Left lung (tissue), 4 donors: ENCODE measurements at regions not wholly inside any gene's neighbourhood (a gene's known extent, or its start where the extent isn't known, plus 50 kb on each side); places are given as distances from the start of the nearest gene placed in this dataset.
A peak's percentile ranks its signal among the peaks of the same experiment; 100 is the strongest.

Experiments used
- ATAC-seq: fragments of 200-7000 bp; cut with Tn5 transposase; one replicate; pipeline ENCODE4 v1.9.1; 2020; ENCODE audit warnings: moderate library complexity
- DNase-seq, 4 donors: peaks; one replicate each; pipeline ENCODE4 v3.0.0-alpha.2; 2013 to 2020
- H3K27ac ChIP-seq, 2 donors: fragments of 200-600 bp; sonication (generic) in 1 of 2; one replicate each; pipeline versions ENCODE4 v1.5.0 to v1.8.0; 2020 to 2021
- H3K27me3 ChIP-seq, 2 donors: fragments of 200-600 bp; sonication (generic) in 1 of 2; one replicate each; pipeline versions ENCODE4 v1.5.0 to v1.8.0; 2020 to 2021
- H3K36me3 ChIP-seq, 2 donors: fragments of 200-600 bp; sonication (generic) in 1 of 2; one replicate each; pipeline versions ENCODE4 v1.5.0 to v1.8.0; 2020 to 2021
- H3K4me1 ChIP-seq, 2 donors: fragments of 200-600 bp; one replicate each; pipeline ENCODE4 v1.8.0; 2021
- H3K4me3 ChIP-seq, 2 donors: fragments of 200-600 bp; sonication (generic) in 1 of 2; one replicate each; pipeline versions ENCODE4 v1.5.0 to v1.8.0; 2020 to 2021; ENCODE audit warnings: mild to moderate bottlenecking in 1 of 2
- H3K9me3 ChIP-seq, 2 donors: fragments of 200-600 bp; sonication (generic) in 1 of 2; one replicate each; pipeline versions ENCODE4 v1.5.0 to v1.8.0; 2020 to 2021
- CTCF ChIP-seq, 2 donors: fragments of 200-600 bp; sonication (generic) in 1 of 2; IDR thresholded peaks; one replicate each; pipeline versions ENCODE4 v1.5.0 to v1.8.0; 2021; ENCODE audit warnings: antibody characterized with exemption in 2 of 2
- intact Hi-C, 2 donors: fragments of 100-400 bp; cut with DNase I; formaldehyde crosslinking; loops; one replicate each; pipeline versions ENCODE4 v1.11.2 to v1.14.2; 2022
- donor health status: DM: no; HTN: yes; CAD: no.
- donor health status: DM: no; HTN: no; CAD: no.

- H3K36me3 ChIP-seq = no peaks in the 10 kb centered on the region
- H3K4me3 ChIP-seq = no peak overlapping the region
- no peaks in the 10 kb centered on the region for H3K27me3 ChIP-seq
- H3K4me1 ChIP-seq = no peaks in the 10 kb centered on the region
- H3K27ac ChIP-seq = no peak overlapping the region
- H3K9me3 ChIP-seq = no peaks in the 10 kb centered on the region
- ATAC-seq = no peak
- DNase-seq = no peak
- no peak for TF ChIP-seq CTCF (IDR thresholded peaks at IDR 0.05)
- intact Hi-C loops = no loop called here
Observed at GRCh38 chrX:20639115-20639514, 372.4 kb upstream of the RPS6KA3 start.

- Histone ChIP-seq H3K9me3 (no peaks in the 10 kb centered on the region), H3K27ac (no peak overlapping the region), H3K4me1 (no peaks in the 10 kb centered on the region), H3K27me3 (no peaks in the 10 kb centered on the region), H3K4me3 (no peak overlapping the region), H3K36me3 (no peaks in the 10 kb centered on the region)
- no peak for TF ChIP-seq CTCF (IDR thresholded peaks at IDR 0.05)
- no peak for DNase-seq
- intact Hi-C loops = no loop called here
- ATAC-seq = no peak
Observed at GRCh38 chrX:20637351-20637750, 370.6 kb upstream of the RPS6KA3 start.

GRCh38 chrX:20633451-20633850 lies 366.7 kb upstream of the RPS6KA3 start:
- H3K27ac ChIP-seq = no peak overlapping the region

GRCh38 chrX:20623448-20623847 lies 356.7 kb upstream of the RPS6KA3 start:
- ATAC-seq (no peak), DNase-seq (no peak)
- TF ChIP-seq CTCF (IDR thresholded peaks at IDR 0.05) = no peak
- Histone ChIP-seq H3K4me1 (no peaks in the 10 kb centered on the region), H3K27ac (no peak overlapping the region), H3K9me3 (no peaks in the 10 kb centered on the region), H3K36me3 (no peaks in the 10 kb centered on the region), H3K4me3 (no peak overlapping the region), H3K27me3 (no peaks in the 10 kb centered on the region)
- intact Hi-C loops = no loop called here

More at GRCh38 chrX:20633451-20633850, 366.7 kb upstream of the RPS6KA3 start:
- no peaks in the 10 kb centered on the region for H3K27me3 ChIP-seq
- no peak for TF ChIP-seq CTCF (IDR thresholded peaks at IDR 0.05)
- no peaks in the 10 kb centered on the region for H3K4me1 ChIP-seq
- intact Hi-C loops = no loop called here
- DNase-seq (peak in 1 of 4 donors; percentile 11), ATAC-seq (no peak)
- H3K9me3 ChIP-seq = no peaks in the 10 kb centered on the region
- no peak overlapping the region for H3K4me3 ChIP-seq
- no peaks in the 10 kb centered on the region for H3K36me3 ChIP-seq

- Histone ChIP-seq H3K4me1 (no peaks in the 10 kb centered on the region), H3K9me3 (no peaks in the 10 kb centered on the region), H3K36me3 (no peaks in the 10 kb centered on the region), H3K27me3 (no peaks in the 10 kb centered on the region), H3K27ac (no peak overlapping the region), H3K4me3 (no peak overlapping the region)
- ATAC-seq = no peak
- intact Hi-C loops = no loop called here
- DNase-seq = no peak
- no peak for TF ChIP-seq CTCF (IDR thresholded peaks at IDR 0.05)
Observed at GRCh38 chrX:20620306-20620705, 353.6 kb upstream of the RPS6KA3 start.
